ENCODE measurements at regions not wholly inside any gene's neighbourhood (a gene's known extent, or its start where the extent isn't known, plus 50 kb on each side); places are given as distances from the start of the nearest gene placed in this dataset.

GRCh38 chr12:77571768-77572167, 258.9 kb upstream of the NAV3 start:
- TF ChIP-seq CTCF (IDR thresholded peaks at IDR 0.05) = no peak

GRCh38 chr12:77571127-77571526, 259.6 kb upstream of the NAV3 start:
- TF ChIP-seq CTCF (IDR thresholded peaks at IDR 0.05) = no peak

GRCh38 chr12:77569876-77570275, 260.8 kb upstream of the NAV3 start:
- no peak for TF ChIP-seq CTCF (IDR thresholded peaks at IDR 0.05)

- TF ChIP-seq CTCF (IDR thresholded peaks at IDR 0.05) = no peak
These were observed 270.0 kb upstream of the NAV3 start for GRCh38 chr12:77560714-77561113.

GRCh38 chr12:77559400-77560074, 271.2 kb upstream of the NAV3 start:
- TF ChIP-seq CTCF (IDR thresholded peaks at IDR 0.05) = no peak

GRCh38 chr12:77555074-77555473, 275.6 kb upstream of the NAV3 start:
- TF ChIP-seq CTCF (IDR thresholded peaks at IDR 0.05) = no peak

- TF ChIP-seq CTCF (IDR thresholded peaks at IDR 0.05) = no peak
These were observed 276.6 kb upstream of the NAV3 start for GRCh38 chr12:77553976-77554619.

All from LNCAP (cell line).